ENCODE measurements at regions not wholly inside any gene's neighbourhood (a gene's known extent, or its start where the extent isn't known, plus 50 kb on each side); places are given as distances from the start of the nearest gene placed in this dataset.

DNA sequence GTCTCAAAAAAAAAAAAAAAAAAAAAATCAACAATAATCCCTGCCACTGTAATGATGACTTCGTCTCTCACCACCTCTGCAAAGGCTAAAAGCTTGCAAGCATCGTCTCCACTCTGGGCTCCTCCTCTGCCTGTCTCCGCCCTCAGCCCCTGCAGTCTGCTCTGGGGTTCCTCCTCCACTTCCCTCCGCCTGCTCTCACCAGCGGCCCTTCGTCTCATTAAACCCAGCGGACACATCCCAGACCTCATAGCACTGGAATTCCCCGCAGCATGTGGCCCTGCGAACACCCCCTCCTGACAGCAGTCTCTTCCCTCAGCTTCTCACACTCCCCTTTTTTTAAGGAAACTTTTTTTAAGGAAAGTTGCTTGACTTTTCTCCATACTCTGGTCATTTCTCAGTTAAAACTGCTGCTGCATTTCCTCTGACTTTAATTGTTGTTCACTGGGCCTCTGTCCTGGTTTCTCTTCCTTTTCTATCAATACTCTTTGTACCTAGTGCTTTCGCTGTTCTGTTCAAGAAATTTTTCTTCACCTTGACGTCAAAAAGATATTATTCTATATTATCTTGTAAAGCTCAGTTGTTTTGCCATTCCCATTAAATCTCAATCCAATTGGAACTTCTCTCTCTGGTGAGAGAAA is 70.9 kb upstream of the PLEKHG1 start:
- TF ChIP-seq CEBPB (IDR thresholded peaks at IDR 0.05) (no peak), TAF1 (IDR thresholded peaks at IDR 0.05; ENCODE audit: low read depth) (no peak), EGR1 (IDR thresholded peaks at IDR 0.05) (no peak)

DNA sequence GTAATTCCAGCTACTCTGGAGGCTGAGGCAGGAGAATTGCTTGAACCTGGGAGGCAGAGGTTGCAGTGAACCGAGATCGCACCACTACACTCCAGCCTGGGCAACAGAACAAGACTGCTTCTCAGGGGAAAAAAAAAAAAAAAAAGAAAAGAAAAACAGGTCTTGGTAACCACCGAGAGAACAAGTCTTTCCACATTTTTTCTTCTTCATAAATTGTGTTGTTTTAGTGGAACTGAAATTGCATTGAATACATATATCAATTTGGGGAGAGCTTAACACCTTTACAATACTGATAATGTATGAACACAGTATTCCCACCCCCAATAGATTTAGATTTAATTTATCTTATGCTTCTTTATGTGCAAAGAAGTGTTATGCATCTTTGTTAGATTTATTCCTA is 70.0 kb upstream of the PLEKHG1 start:
- TF ChIP-seq NFIC (IDR thresholded peaks at IDR 0.05) (no peak), EGR1 (IDR thresholded peaks at IDR 0.05) (no peak), REST (IDR thresholded peaks at IDR 0.05; ENCODE audit: low read depth) (no peak), USF1 (IDR thresholded peaks at IDR 0.05) (no peak), TCF12 (IDR thresholded peaks at IDR 0.05; ENCODE audit: low read depth) (no peak), TEAD4 (IDR thresholded peaks at IDR 0.05) (no peak), EP300 (IDR thresholded peaks at IDR 0.05; ENCODE audit: borderline replicate concordance) (no peak), CREB1 (IDR thresholded peaks at IDR 0.05; ENCODE audit: low read depth) (no peak), ZBTB7A (IDR thresholded peaks at IDR 0.05; ENCODE audit: low read depth) (no peak), FOXM1 (IDR thresholded peaks at IDR 0.05; ENCODE audit: borderline replicate concordance, low read depth) (no peak), TAF1 (IDR thresholded peaks at IDR 0.05; ENCODE audit: low read depth) (no peak), MAX (IDR thresholded peaks at IDR 0.05) (no peak), RAD21 (IDR thresholded peaks at IDR 0.05; ENCODE audit: low read depth) (no peak), CEBPB (IDR thresholded peaks at IDR 0.05) (no peak), YY1 (IDR thresholded peaks at IDR 0.05; ENCODE audit: low read depth) (no peak)

GRCh38 chr6:150531957-150532356 is 67.7 kb upstream of the PLEKHG1 start:
- no peak for TF ChIP-seq RAD21 (IDR thresholded peaks at IDR 0.05; ENCODE audit: low read depth)
- TF ChIP-seq CREB1 (IDR thresholded peaks at IDR 0.05; ENCODE audit: low read depth), result no peak
- TF ChIP-seq TAF1 (IDR thresholded peaks at IDR 0.05; ENCODE audit: low read depth), result no peak

GRCh38 chr6:150534553-150534952 is 65.1 kb upstream of the PLEKHG1 start:
- TF ChIP-seq CREB1 (IDR thresholded peaks at IDR 0.05; ENCODE audit: low read depth), result no peak

- TF ChIP-seq CEBPB (IDR thresholded peaks at IDR 0.05) (no peak), MAX (IDR thresholded peaks at IDR 0.05) (no peak), YY1 (IDR thresholded peaks at IDR 0.05; ENCODE audit: low read depth) (no peak), RAD21 (IDR thresholded peaks at IDR 0.05; ENCODE audit: low read depth) (no peak), USF1 (IDR thresholded peaks at IDR 0.05) (no peak), ZBTB7A (IDR thresholded peaks at IDR 0.05; ENCODE audit: low read depth) (no peak)
These were observed 64.4 kb upstream of the PLEKHG1 start for GRCh38 chr6:150535151-150535804.

DNA sequence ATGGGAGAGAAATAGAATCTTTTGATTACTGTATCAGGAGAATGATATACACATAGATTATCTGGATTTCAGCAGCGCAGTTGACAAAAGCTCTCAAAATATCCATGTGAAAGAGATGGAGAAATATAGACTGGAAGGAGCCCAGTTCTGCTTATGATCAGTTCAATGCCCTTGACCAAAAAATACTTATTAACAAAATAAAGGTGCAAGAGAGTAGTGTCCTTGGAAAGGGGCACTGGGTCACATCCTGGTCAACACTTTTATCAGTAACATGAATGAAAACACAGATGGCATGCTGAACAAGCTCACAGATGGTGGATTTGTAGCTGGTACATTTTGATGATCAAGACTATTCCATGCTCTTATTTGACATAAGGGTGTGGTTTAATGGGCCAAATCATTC is 63.9 kb upstream of the PLEKHG1 start:
- TF ChIP-seq REST (IDR thresholded peaks at IDR 0.05; ENCODE audit: low read depth) (no peak), USF1 (IDR thresholded peaks at IDR 0.05) (no peak), FOXM1 (IDR thresholded peaks at IDR 0.05; ENCODE audit: borderline replicate concordance, low read depth) (no peak)

DNA sequence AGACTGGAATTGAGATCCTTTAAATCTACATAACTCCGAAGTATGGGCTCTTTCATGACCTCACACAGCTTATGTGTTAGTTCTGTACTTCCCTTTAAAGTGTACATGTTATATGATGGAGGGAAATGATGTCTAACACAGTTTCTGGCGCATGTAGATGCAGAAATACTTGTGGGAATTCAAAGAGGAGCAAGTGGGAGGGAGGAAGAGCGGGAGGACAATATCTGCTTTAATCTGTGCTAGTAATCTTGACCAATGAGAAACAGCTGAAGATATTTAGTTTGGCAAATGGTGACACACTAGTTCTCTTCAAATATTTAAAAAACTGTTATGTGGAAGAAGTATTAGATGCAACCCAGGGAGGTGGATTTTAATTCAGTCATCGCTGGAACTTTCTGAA is 62.9 kb upstream of the PLEKHG1 start:
- TF ChIP-seq EP300 (IDR thresholded peaks at IDR 0.05; ENCODE audit: borderline replicate concordance) (no peak), USF1 (IDR thresholded peaks at IDR 0.05) (no peak), CREB1 (IDR thresholded peaks at IDR 0.05; ENCODE audit: low read depth) (no peak), FOXM1 (IDR thresholded peaks at IDR 0.05; ENCODE audit: borderline replicate concordance, low read depth) (no peak), RAD21 (IDR thresholded peaks at IDR 0.05; ENCODE audit: low read depth) (no peak), MAX (IDR thresholded peaks at IDR 0.05) (no peak), TCF12 (IDR thresholded peaks at IDR 0.05; ENCODE audit: low read depth) (no peak), EGR1 (IDR thresholded peaks at IDR 0.05) (no peak), CEBPB (IDR thresholded peaks at IDR 0.05) (no peak), ZBTB7A (IDR thresholded peaks at IDR 0.05; ENCODE audit: low read depth) (no peak), REST (IDR thresholded peaks at IDR 0.05; ENCODE audit: low read depth) (no peak), YY1 (IDR thresholded peaks at IDR 0.05; ENCODE audit: low read depth) (no peak), TAF1 (IDR thresholded peaks at IDR 0.05; ENCODE audit: low read depth) (no peak)
